Gastroesophageal sphincter (tissue), 3 donors: ENCODE measurements at regions not wholly inside any gene's neighbourhood (a gene's known extent, or its start where the extent isn't known, plus 50 kb on each side); places are given as distances from the start of the nearest gene placed in this dataset.

Source experiments
- CTCF ChIP-seq, 4 experiments: fragments of 200-600 bp in 2 of 4; fragments of 450-650 bp in 2 of 4; sonication (generic) in 1 of 4; IDR thresholded peaks; one replicate each; pipeline ENCODE4 v1.5.1; 2017 to 2019; ENCODE audit warnings: antibody characterized with exemption in 4 of 4, mild to moderate bottlenecking in 2 of 4, moderate library complexity in 2 of 4
- POLR2A ChIP-seq, 2 donors: fragments of 450-650 bp; IDR thresholded peaks; one replicate each; pipeline ENCODE4 v1.6.1; 2017; ENCODE audit warnings: antibody characterized with exemption in 2 of 2, mild to moderate bottlenecking in 2 of 2, moderate library complexity in 1 of 2
- POLR2AphosphoS5 ChIP-seq: sonication (generic); formaldehyde crosslinking; IDR thresholded peaks from one replicate; pipeline ENCODE4 v1.6.1; 2017; ENCODE audit warnings: antibody characterized with exemption

GRCh38 chr14:85156319-85156718 is 373.6 kb upstream of the FLRT2 start:
- TF ChIP-seq POLR2A (IDR thresholded peaks at IDR 0.05) (no peak), POLR2AphosphoS5 (no peak), CTCF (IDR thresholded peaks at IDR 0.05) (no peak)
